HG02938 (cell line): ENCODE measurements at regions not wholly inside any gene's neighbourhood (a gene's known extent, or its start where the extent isn't known, plus 50 kb on each side); places are given as distances from the start of the nearest gene placed in this dataset.

Experiments
- ATAC-seq: cut with Tn5 transposase; IDR thresholded peaks from one replicate; pipeline ENCODE4 v1.9.1; 2021; ENCODE audit warnings: mild to moderate bottlenecking, moderate library complexity; ENCODE audit not compliant: unreplicated experiment

DNA sequence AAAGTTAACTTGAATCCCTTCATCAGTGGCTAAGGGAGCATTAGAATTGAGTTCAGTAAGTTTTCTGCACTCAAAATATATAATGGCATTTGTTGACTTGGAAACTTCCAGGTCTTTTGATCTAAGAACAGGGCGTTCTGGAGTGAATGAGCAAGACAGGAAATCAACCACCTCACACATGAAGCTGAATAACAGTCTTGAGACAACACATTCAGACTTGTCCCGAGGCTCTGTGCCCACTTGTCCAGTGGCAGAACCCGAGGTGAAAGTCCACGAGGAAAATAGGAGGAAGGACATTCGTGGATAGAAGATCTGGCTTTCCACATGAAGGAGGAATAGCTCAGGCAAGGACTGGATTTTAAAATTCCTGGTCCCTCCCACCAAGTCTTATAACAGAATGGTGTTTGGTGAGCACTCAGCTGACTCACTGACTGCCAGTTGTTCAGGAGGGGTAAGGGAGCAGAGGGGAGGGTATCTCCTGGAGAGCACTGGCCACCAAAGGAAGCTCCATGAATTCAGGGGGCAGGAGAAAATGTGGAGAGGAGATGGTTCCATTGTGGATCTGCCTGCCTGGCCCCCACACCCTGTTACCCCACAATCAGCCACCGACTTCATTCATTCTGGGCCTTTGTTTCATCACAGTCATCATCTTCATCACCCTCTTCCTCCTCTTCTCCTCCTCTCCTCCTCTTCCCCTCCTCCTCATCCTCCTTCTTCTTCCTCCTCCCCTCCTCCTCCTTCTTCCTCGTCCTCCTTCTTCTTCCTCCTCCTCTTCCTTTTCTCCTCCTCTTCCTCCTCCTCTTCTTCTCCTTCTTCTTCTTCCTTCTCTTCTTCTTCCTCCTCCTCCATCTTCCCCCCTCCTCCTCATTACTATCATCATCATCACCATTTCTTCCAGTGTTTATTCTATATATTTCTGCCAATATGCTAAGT is 620.1 kb downstream of the MED13L start:
- ATAC-seq, result no peak

DNA sequence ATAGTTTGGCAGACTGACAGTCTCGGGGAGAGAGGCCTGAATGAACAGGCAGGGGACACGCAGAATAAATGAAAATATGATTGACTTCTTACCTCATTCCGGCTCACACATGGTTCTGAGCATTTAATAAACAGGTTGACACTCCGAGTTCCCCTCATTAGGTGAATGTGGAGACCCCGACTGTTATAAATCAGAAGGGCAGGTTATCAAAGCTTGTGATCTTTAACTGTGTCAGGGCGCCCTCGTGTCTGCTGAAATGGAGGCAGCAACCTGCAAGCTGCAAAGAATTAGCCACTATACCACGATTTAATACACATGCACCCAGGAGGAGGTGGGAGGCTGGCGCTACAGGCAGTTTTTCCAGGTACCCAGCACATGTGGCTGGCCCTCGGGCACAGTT is 627.5 kb downstream of the MED13L start:
- ATAC-seq, result no peak

- no peak for ATAC-seq
These were observed 629.0 kb downstream of the MED13L start for GRCh38 chr12:115648463-115648862.

- no peak for ATAC-seq
These were observed 631.3 kb downstream of the MED13L start for GRCh38 chr12:115646210-115646609.

GRCh38 chr12:115640929-115641328 is 636.6 kb downstream of the MED13L start:
- no peak for ATAC-seq

- no peak for ATAC-seq
These were observed 637.9 kb downstream of the MED13L start for GRCh38 chr12:115639648-115640012.

DNA sequence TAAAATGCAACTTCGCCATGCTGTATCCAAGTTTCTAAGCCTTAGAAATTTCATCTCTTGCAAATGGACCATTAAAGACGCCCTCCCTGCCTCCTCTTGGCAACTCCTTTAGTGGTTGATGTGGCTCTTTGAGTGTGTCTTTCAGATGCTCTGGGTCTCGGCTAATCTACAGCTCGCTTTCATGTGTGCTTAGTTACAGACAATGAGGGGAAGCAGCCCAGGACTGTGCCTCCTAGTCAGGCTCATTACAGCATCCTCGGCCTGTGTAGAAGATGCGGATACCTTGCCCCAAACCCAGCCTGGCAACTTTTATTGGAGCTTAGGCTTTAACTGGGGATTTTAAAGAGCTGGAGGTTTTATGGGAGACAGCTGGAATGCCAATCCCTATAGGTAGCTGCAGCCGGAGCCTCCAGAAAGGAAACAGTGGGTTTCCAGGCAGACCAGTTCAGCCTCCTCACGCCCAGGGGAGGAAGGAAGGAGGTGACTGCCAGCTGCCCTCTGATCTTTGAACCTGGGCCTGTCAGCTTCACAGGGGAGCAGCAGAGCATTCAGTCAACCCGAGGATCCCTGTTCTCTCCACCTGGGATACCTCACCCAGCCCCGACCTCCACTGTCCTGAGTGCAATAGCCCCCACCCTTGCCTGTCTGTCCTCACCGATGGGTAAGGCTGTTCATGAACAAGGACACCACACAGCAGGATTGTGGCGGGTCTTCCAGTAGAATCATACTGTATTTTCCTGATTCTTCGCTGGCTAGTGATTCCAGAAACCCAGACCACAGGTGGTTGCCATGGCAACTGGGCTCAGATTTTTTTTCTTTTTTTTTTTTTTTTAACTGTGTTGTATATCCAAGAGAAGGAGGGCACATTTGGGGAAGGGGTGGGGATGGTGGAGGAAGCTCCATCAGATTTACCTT is 638.5 kb downstream of the MED13L start:
- ATAC-seq, result no peak

DNA sequence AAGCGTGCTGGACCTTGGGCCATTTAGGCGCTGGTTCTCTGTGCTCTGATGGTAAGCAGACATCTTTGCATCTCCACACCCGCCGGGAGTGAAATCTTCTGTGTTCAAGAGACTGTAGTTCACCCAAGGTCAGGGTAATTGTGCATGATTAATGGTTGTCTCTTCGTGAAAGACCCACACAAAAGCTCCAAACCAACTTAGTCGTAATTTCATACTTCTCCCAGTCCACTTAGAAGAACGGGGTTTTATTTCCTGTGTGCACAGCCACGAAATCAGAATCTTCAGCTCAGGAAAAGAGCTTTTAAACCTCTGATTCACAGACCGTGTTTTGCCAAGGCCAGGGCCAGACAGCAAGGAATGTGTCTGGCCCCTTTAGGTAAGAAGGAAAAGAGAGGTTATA is 640.9 kb downstream of the MED13L start:
- ATAC-seq, result no peak

DNA sequence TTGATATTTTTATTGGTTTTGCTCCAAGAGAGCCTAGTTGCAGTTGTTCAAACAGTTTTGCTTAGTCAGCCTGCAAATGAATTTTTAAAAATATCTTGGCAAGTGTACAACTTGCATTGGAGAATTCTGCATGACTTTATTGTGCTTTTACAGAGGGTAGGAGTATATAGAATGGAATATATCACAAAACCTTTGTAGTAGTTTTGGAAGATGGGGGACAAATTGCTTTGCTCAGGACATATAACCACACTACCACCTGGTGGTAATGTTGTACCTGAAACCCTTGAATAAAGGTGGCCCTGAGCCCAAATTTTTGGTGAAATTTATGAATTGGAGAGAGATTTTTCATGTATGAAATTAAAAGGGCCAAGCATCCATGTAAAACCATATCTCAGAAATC is 645.2 kb downstream of the MED13L start:
- ATAC-seq, result no peak

DNA sequence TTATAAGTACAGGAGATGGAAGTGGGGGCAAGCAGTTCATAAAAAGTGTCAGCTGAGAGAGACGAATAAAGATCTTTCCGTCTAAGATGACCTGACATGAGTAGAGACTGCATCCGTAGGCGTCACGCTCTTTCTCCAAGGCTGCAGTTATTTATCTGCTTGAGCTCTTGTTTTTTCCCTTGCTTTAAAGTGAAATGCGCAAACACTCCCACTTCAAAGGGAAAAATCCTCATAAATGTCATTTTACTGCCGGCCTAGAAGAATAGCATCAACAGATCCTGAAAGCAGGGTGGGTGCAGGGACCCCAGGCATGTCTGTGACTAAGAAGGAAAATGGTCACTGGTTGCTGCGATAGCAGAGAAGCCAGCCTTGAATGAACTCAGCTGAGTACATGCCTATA is 647.4 kb downstream of the MED13L start:
- no peak for ATAC-seq

DNA sequence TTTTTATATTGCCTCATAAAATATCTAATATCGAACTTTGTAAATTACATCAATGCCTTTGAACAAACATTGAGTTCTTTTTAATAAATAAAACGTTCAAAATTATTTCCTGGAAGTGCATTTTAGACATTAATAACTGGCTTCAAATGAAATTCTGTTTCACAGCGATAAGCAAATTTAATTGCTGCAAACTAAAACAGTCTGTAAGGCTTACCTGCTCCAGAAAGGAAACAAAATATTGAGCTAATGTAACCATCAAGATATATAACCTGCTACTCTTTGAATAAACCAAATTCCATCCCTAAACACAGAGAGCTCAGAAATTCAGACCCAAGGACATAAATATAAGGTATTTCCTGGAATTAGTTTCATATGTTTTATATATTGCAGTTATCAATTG is 651.3 kb downstream of the MED13L start:
- no peak for ATAC-seq

DNA sequence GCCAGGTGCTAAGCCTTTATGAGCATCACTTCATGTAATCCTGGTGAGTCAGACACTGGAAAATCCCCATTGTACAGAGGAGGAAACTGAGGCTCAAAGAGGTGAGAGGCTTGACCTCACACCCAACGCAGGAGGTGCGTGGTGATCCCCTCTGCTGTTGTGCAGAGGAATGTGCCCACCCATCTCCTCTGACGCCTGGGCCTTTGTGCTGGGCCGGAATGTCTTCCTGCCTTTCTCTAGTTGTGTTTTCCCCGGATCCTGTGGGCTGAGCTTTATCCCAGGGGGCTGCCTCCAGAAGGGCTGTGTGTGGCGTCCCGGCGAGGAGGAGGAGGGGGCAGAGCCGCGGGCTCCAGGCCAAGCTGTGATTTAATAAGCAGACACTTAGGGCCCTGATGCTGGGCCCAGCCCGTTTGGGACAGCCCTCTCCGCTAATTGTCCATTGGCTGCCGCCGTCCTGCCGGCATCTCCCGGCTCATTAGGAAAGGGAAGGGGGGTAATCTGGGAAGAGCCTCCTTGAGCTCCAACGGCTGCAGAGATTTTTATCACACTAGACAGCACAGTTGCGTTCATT is 653.6 kb downstream of the MED13L start:
- ATAC-seq, result no peak

DNA sequence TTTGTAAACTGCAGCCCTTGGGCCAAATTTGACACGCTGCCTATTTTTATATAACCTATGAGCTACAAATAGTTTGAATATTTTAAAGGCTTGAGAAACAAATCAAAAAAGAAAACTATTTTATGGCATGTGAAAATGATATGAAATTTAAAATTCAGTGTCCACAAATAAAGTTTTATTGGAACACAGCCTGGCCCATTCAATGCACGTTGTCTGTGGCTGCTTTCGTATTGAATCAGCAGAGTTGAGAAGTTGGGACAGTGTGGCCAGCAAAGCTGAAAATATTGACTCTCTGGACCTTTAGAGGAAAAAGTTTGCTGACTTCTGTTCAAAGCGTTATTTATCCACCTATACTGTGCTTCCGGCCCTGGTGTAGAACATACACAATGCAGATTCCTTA is 654.2 kb downstream of the MED13L start:
- no peak for ATAC-seq

- no peak for ATAC-seq
These were observed 656.7 kb downstream of the MED13L start for GRCh38 chr12:115620816-115621215.

- no peak for ATAC-seq
These were observed 657.6 kb downstream of the MED13L start for GRCh38 chr12:115619889-115620288.

GRCh38 chr12:115619061-115619460 is 658.4 kb downstream of the MED13L start:
- no peak for ATAC-seq

GRCh38 chr12:115618105-115618504 is 659.4 kb downstream of the MED13L start:
- no peak for ATAC-seq

- ATAC-seq, result no peak
These were observed 660.1 kb downstream of the MED13L start for GRCh38 chr12:115617391-115617790.

- ATAC-seq, result no peak
These were observed 666.0 kb downstream of the MED13L start for GRCh38 chr12:115611477-115611876.

GRCh38 chr12:115609347-115609746 is 668.1 kb downstream of the MED13L start:
- ATAC-seq, result no peak

DNA sequence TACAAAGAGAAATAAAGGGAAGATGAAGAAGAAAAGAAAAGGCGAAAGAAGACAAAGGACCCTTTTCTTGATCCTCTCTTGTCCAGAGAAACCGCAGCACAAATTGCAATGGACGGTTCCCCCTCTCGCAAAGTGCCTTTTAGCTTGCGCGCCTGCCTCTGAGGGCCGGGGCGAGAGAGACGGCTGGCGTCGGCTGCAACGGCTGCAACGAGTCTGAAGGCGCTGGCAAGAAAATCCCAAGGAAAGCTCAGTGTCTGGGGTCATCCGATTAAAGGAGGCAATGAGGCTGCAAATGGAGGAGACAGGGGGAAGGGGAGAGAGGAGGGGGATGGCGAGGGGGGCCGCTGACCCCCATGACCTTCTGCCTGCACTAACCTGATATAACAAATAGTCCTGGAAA is 671.5 kb downstream of the MED13L start:
- no peak for ATAC-seq
